HepG2 (cell line): ENCODE measurements at regions not wholly inside any gene's neighbourhood (a gene's known extent, or its start where the extent isn't known, plus 50 kb on each side); places are given as distances from the start of the nearest gene placed in this dataset.

Experiments used
- ATAC-seq: fragments of 200-7000 bp; cut with Tn5 transposase; 3 replicates; pipeline ENCODE4 v1.9.1; 2020; ENCODE audit warnings: mild to moderate bottlenecking, moderate library complexity
- BruUV-seq: library from RNA; stranded (reverse); fragments of 400-500 nt; replicated peaks from 2 replicates; lab custom pipeline; 2021; lab: Mats Ljungman, UMichigan
- CTCF ChIA-PET: fragments of 300-600 bp; formaldehyde crosslinking; extraction: SDS; loops from one replicate; lab custom pipeline; 2021; ENCODE audit warnings: low total read pairs, inconsistent platforms, low intra/inter-chr PET ratio; lab: Yijun Ruan, JAX
- POLR2A ChIA-PET: fragments of 350-600 bp; sonication (Branson Sonifier 250); formaldehyde crosslinking; loops from one replicate; lab custom pipeline; 2020; ENCODE audit warnings: antibody characterized with exemption, inconsistent platforms; lab: Yijun Ruan, JAX
- DNase-seq: peaks from one replicate; pipeline ENCODE4 v3.0.0-alpha.2; 2015; ENCODE audit warnings: low spot score
- FAIRE-seq: peaks from 3 replicates; lab custom pipeline; 2011; peaks lifted over from hg19 to GRCh38; lab: Jason Lieb, UNC
- H2AFZ ChIP-seq: one replicate; pipeline ENCODE4 v1.6.1; 2011; ENCODE audit warnings: low read length, inconsistent platforms
- H3K27ac ChIP-seq: fragments of 300-600 bp; 3 replicates; pipeline ENCODE4 v1.8.0; 2011; ENCODE audit warnings: mixed run types, mild to moderate bottlenecking, mixed read lengths, low read length, inconsistent platforms; ENCODE audit not compliant: insufficient read depth; ENCODE audit errors: extremely low read length
- H3K27me3 ChIP-seq, 2 experiments: fragments of 200-600 bp in 1 of 2; 2 replicates in 1 of 2; 3 replicates in 1 of 2; pipeline versions ENCODE4 v1.6.0 to v1.8.0; 2011; ENCODE audit warnings: low read length in 2 of 2, mild to moderate bottlenecking in 2 of 2, moderate library complexity in 2 of 2, inconsistent platforms in 1 of 2; ENCODE audit not compliant: insufficient read depth in 2 of 2, control insufficient read depth in 1 of 2
- H3K36me3 ChIP-seq, 2 experiments: fragments of 200-600 bp in 1 of 2; replicated peaks in 1 of 2; 2 replicates in 1 of 2; 3 replicates in 1 of 2; pipeline versions ENCODE4 v1.5.1 to v1.8.0; 2011; ENCODE audit warnings: low read length in 2 of 2, inconsistent platforms in 1 of 2; ENCODE audit not compliant: insufficient read depth in 2 of 2, control insufficient read depth in 1 of 2
- H3K4me1 ChIP-seq: 2 replicates; pipeline ENCODE4 v1.5.1; 2012; ENCODE audit warnings: low read length, inconsistent platforms; ENCODE audit not compliant: insufficient read depth
- H3K4me2 ChIP-seq: 2 replicates; pipeline ENCODE4 v1.6.0; 2011; ENCODE audit warnings: low read depth, low read length, inconsistent platforms
- H3K4me3 ChIP-seq, 3 experiments: fragments of 200-600 bp in 1 of 3; sonication (generic), shearing (Covaris generic) in 1 of 3; replicated peaks in 1 of 3; 2 replicates each; pipeline ENCODE4 v1.5.1; 2011 to 2016; ENCODE audit warnings: low read length in 3 of 3, inconsistent platforms in 2 of 3, low read depth in 2 of 3, mild to moderate bottlenecking in 2 of 3, control low read depth in 1 of 3, mixed read lengths in 1 of 3; ENCODE audit not compliant: insufficient read depth in 1 of 3
- H3K79me2 ChIP-seq: one replicate; pipeline ENCODE4 v1.6.1; 2011; ENCODE audit warnings: low read length, inconsistent platforms; ENCODE audit not compliant: insufficient read depth
- H3K9ac ChIP-seq: 2 replicates; pipeline ENCODE4 v1.6.0; 2011; ENCODE audit warnings: mild to moderate bottlenecking, low read depth, low read length, inconsistent platforms; ENCODE audit not compliant: insufficient read depth
- H3K9me3 ChIP-seq: 2 replicates; pipeline ENCODE4 v1.5.1; 2012; ENCODE audit warnings: mild to moderate bottlenecking, low read length
- H4K20me1 ChIP-seq: 2 replicates; pipeline ENCODE4 v1.6.0; 2011; ENCODE audit warnings: inconsistent platforms, mild to moderate bottlenecking, low read length, moderate library complexity; ENCODE audit not compliant: insufficient read depth
- ARHGAP35 ChIP-seq: sonication (generic); formaldehyde crosslinking; IDR thresholded peaks from 2 replicates; pipeline ENCODE4 v1.9.0; 2022; ENCODE audit warnings: mild to moderate bottlenecking, inconsistent platforms, moderate library complexity, missing genetic modification reagents, borderline replicate concordance
- ATF1 ChIP-seq: IDR thresholded peaks from 2 replicates; pipeline ENCODE4 v1.6.1; 2016; ENCODE audit warnings: mild to moderate bottlenecking, control low read depth
- CHD4 ChIP-seq: fragments of 200-600 bp; sonication (generic); IDR thresholded peaks from 2 replicates; pipeline ENCODE4 v1.7.0; 2017; ENCODE audit warnings: mild to moderate bottlenecking, low read length, borderline replicate concordance
- E2F1 ChIP-seq: sonication (generic); formaldehyde crosslinking; IDR thresholded peaks from 2 replicates; pipeline ENCODE4 v1.5.0; 2020; ENCODE audit warnings: missing genetic modification reagents
- RAD51 ChIP-seq: fragments of 450-650 bp; IDR thresholded peaks from 2 replicates; pipeline ENCODE4 v1.6.1; 2016; ENCODE audit warnings: borderline replicate concordance
- RBFOX2 ChIP-seq: fragments of 200-400 bp; formaldehyde crosslinking; IDR thresholded peaks from 2 replicates; pipeline ENCODE4 v1.6.1; 2017; ENCODE audit warnings: low read depth, mild to moderate bottlenecking, low read length
- YEATS2 ChIP-seq: sonication (generic); formaldehyde crosslinking; IDR thresholded peaks from 2 replicates; pipeline ENCODE4 v1.4.0; 2020; ENCODE audit warnings: missing genetic modification reagents, borderline replicate concordance
- WGBS: methylation state at CpG from one replicate; pipeline ENCODE4 v1.1.6; 2017; ENCODE audit warnings: low lambda C conversion rate; 5-methylcytosine and 5-hydroxymethylcytosine counted together
- in situ Hi-C: cut with HindIII; loops from 2 replicates; pipeline ENCODE4 v1.10.0; 2017; ENCODE audit warnings: low pct_unique_long_range_greater_than_20kb; ENCODE audit not compliant: extremely low pct_ligation_motif_present
- intact Hi-C: fragments of 100-400 bp; cut with micrococcal nuclease; formaldehyde crosslinking; loops from one replicate; pipeline ENCODE4 v1.10.0; 2022; ENCODE audit not compliant: unreplicated experiment
- TF ChIP-seq, protein P1 (sequence below): sonication (generic); formaldehyde crosslinking; IDR thresholded peaks from 2 replicates; pipeline ENCODE4 v1.4.0; 2020; ENCODE audit warnings: missing genetic modification reagents, mild to moderate bottlenecking, borderline replicate concordance
- TF ChIP-seq, protein P2 (sequence below): IDR thresholded peaks from 2 replicates; pipeline ENCODE4 v1.6.1; 2016; ENCODE audit warnings: mild to moderate bottlenecking, missing biosample characterization, missing genetic modification reagents
- TF ChIP-seq, protein P3 (sequence below): IDR thresholded peaks from 2 replicates; pipeline ENCODE4 v1.6.1; 2012; ENCODE audit warnings: low read length, improper control_type of control experiment
- TF ChIP-seq, protein P4 (sequence below): IDR thresholded peaks from 2 replicates; pipeline ENCODE4 v1.6.1; 2018; ENCODE audit warnings: missing genetic modification reagents, mild to moderate bottlenecking, missing compliant biosample characterization

- TF ChIP-seq, protein P1, sequence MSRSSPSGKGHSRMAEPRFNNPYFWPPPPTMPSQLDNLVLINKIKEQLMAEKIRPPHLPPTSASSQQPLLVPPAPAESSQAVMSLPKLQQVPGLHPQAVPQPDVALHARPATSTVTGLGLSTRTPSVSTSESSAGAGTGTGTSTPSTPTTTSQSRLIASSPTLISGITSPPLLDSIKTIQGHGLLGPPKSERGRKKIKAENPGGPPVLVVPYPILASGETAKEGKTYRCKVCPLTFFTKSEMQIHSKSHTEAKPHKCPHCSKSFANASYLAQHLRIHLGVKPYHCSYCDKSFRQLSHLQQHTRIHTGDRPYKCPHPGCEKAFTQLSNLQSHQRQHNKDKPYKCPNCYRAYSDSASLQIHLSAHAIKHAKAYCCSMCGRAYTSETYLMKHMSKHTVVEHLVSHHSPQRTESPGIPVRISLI = no peak
- TF ChIP-seq YEATS2 (CRISPR knock-in tag) (no peak), RAD51 (no peak), RBFOX2 (no peak)
- TF ChIP-seq, protein P2, sequence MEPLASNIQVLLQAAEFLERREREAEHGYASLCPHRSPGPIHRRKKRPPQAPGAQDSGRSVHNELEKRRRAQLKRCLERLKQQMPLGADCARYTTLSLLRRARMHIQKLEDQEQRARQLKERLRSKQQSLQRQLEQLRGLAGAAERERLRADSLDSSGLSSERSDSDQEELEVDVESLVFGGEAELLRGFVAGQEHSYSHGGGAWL (CRISPR knock-in tag) = no peak
These were observed 611.8 kb downstream of the BNC2 start (continued) for GRCh38 chr9:16258708-16259107.

GRCh38 chr9:16262477-16263261, 607.8 kb downstream of the BNC2 start:
- 2% methylated on average over 13 of the region's 14 CpGs for WGBS
- Histone ChIP-seq H3K4me1 (peaks cover 11% of the 10 kb centered on the region; the same call in 1 of the 2 replicates), H3K27me3 (peaks cover 0 to 6% of the 10 kb centered on the region in 2 experiments; a peak in 1 of 5 replicates), H3K9me3 (no peaks in the 10 kb centered on the region), H3K79me2 (no peaks in the 10 kb centered on the region), H4K20me1 (no peaks in the 10 kb centered on the region), H2AFZ (no peak overlapping the region), H3K9ac (no peak overlapping the region), H3K4me2 (no peak overlapping the region), H3K36me3 (no peaks in the 10 kb centered on the region), H3K4me3 (no peak overlapping the region), H3K27ac (no peak overlapping the region)
- no TSS peak for BruUV-seq
- intact Hi-C loops = no loop called here
- FAIRE-seq = no peak
- TF ChIP-seq CHD4 (no peak), ATF1 (CRISPR knock-in tag) (no peak), ARHGAP35 (CRISPR knock-in tag) (no peak), E2F1 (no peak)
- TF ChIP-seq, protein P3, sequence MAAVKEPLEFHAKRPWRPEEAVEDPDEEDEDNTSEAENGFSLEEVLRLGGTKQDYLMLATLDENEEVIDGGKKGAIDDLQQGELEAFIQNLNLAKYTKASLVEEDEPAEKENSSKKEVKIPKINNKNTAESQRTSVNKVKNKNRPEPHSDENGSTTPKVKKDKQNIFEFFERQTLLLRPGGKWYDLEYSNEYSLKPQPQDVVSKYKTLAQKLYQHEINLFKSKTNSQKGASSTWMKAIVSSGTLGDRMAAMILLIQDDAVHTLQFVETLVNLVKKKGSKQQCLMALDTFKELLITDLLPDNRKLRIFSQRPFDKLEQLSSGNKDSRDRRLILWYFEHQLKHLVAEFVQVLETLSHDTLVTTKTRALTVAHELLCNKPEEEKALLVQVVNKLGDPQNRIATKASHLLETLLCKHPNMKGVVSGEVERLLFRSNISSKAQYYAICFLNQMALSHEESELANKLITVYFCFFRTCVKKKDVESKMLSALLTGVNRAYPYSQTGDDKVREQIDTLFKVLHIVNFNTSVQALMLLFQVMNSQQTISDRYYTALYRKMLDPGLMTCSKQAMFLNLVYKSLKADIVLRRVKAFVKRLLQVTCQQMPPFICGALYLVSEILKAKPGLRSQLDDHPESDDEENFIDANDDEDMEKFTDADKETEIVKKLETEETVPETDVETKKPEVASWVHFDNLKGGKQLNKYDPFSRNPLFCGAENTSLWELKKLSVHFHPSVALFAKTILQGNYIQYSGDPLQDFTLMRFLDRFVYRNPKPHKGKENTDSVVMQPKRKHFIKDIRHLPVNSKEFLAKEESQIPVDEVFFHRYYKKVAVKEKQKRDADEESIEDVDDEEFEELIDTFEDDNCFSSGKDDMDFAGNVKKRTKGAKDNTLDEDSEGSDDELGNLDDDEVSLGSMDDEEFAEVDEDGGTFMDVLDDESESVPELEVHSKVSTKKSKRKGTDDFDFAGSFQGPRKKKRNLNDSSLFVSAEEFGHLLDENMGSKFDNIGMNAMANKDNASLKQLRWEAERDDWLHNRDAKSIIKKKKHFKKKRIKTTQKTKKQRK = no peak
- TF ChIP-seq, protein P4, sequence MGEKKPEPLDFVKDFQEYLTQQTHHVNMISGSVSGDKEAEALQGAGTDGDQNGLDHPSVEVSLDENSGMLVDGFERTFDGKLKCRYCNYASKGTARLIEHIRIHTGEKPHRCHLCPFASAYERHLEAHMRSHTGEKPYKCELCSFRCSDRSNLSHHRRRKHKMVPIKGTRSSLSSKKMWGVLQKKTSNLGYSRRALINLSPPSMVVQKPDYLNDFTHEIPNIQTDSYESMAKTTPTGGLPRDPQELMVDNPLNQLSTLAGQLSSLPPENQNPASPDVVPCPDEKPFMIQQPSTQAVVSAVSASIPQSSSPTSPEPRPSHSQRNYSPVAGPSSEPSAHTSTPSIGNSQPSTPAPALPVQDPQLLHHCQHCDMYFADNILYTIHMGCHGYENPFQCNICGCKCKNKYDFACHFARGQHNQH (CRISPR knock-in tag) = no peak
- in situ Hi-C loops = no loop called here
- ATAC-seq = no peak
- CTCF ChIA-PET = no interaction called here
- POLR2A ChIA-PET = no interaction called here
- DNase-seq = no peak
